ENCODE measurements at regions not wholly inside any gene's neighbourhood (a gene's known extent, or its start where the extent isn't known, plus 50 kb on each side); places are given as distances from the start of the nearest gene placed in this dataset.
"Not testable (repeated sequence)": the region's sequence is repeated elsewhere in the genome, so short reads cannot be mapped to it uniquely, and the experiment has no call there.

DNA sequence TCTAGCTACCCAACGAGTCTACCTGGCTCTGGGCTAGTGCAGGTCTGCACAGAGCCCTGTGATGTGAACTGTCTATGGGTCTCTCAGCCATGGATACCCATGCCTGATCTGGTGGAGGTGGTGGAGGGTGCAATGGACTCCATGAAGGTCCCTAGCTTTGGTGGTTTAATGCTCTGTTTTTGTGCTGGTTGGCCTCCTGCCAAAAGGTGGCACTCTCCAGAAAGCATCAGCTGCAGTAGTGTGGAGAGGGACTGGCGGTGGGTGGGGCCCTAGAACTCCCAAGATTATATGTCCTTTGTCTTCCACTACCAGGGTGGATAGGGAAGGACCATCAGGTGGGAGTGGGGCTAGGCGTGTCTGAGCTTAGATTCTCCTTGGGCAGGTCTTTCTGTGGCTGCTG, 290.1 kb downstream of the AGTPBP1 start:
- DNase-seq (no peak), ATAC-seq (no peak)
- H3K9me3 ChIP-seq = no peaks in the 10 kb centered on the region
- H3K27ac ChIP-seq = no peak overlapping the region
- intact Hi-C loops (cut with DNase I) = no loop called here
- H3K27me3 ChIP-seq = no peaks in the 10 kb centered on the region
- no peaks in the 10 kb centered on the region for H3K4me1 ChIP-seq
- no peaks in the 10 kb centered on the region for H3K36me3 ChIP-seq
- H3K4me3 ChIP-seq = no peak overlapping the region
- TF ChIP-seq CTCF (IDR thresholded peaks at IDR 0.05) = no peak

GRCh38 chr9:85445887-85446286, 295.9 kb downstream of the AGTPBP1 start:
- intact Hi-C loops (cut with DNase I) = no loop called here
- H3K9me3 ChIP-seq = no peaks in the 10 kb centered on the region
- DNase-seq (no peak), ATAC-seq (no peak)
- H3K27me3 ChIP-seq = no peaks in the 10 kb centered on the region
- no peaks in the 10 kb centered on the region for H3K4me1 ChIP-seq
- no peaks in the 10 kb centered on the region for H3K36me3 ChIP-seq
- no peak for TF ChIP-seq CTCF (IDR thresholded peaks at IDR 0.05)
- no peak overlapping the region for H3K4me3 ChIP-seq
- H3K27ac ChIP-seq = no peak overlapping the region

- H3K27me3 ChIP-seq = no peaks in the 10 kb centered on the region
- H3K27ac ChIP-seq = no peak overlapping the region
- no peaks in the 10 kb centered on the region for H3K36me3 ChIP-seq
- DNase-seq (no peak), ATAC-seq (no peak)
- no peak overlapping the region for H3K4me3 ChIP-seq
- intact Hi-C loops (cut with DNase I) = no loop called here
- H3K4me1 ChIP-seq = no peaks in the 10 kb centered on the region
- TF ChIP-seq CTCF (IDR thresholded peaks at IDR 0.05) = no peak
- no peaks in the 10 kb centered on the region for H3K9me3 ChIP-seq
Measured at GRCh38 chr9:85444243-85444642, 297.5 kb downstream of the AGTPBP1 start.

GRCh38 chr9:85443190-85443598, 298.6 kb downstream of the AGTPBP1 start:
- intact Hi-C loops (cut with DNase I) = no loop called here
- no peak overlapping the region for H3K27ac ChIP-seq
- H3K27me3 ChIP-seq = no peaks in the 10 kb centered on the region
- DNase-seq (no peak), ATAC-seq (no peak)
- no peaks in the 10 kb centered on the region for H3K4me1 ChIP-seq
- H3K9me3 ChIP-seq = no peaks in the 10 kb centered on the region
- H3K36me3 ChIP-seq = no peaks in the 10 kb centered on the region
- no peak overlapping the region for H3K4me3 ChIP-seq
- no peak for TF ChIP-seq CTCF (IDR thresholded peaks at IDR 0.05)

DNA sequence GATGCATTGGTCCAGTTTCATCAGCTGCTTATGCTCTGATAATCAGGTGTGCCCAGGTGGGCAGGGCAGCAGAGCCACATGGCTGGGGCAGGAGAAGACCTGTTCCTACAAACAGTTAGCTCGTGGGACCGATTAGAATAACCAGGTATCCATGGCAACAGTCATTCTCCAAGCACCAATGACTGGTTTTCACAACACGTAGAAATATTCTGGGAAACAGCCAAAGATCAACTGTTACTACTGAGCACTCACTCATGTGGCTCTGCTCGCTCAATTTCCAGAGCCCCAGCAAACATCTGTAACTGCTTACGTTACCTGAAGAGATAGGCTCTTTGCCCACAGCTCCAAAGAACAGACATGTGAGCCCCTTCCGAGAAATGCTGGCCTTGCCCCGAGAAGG, 302.0 kb downstream of the AGTPBP1 start:
- Histone ChIP-seq H3K9me3 (no peaks in the 10 kb centered on the region), H3K4me3 (no peak overlapping the region), H3K27ac (no peak overlapping the region), H3K27me3 (no peaks in the 10 kb centered on the region), H3K4me1 (no peaks in the 10 kb centered on the region), H3K36me3 (no peaks in the 10 kb centered on the region)
- ATAC-seq (no peak), DNase-seq (no peak)
- intact Hi-C loops (cut with DNase I) = no loop called here
- TF ChIP-seq CTCF (IDR thresholded peaks at IDR 0.05) = no peak

DNA sequence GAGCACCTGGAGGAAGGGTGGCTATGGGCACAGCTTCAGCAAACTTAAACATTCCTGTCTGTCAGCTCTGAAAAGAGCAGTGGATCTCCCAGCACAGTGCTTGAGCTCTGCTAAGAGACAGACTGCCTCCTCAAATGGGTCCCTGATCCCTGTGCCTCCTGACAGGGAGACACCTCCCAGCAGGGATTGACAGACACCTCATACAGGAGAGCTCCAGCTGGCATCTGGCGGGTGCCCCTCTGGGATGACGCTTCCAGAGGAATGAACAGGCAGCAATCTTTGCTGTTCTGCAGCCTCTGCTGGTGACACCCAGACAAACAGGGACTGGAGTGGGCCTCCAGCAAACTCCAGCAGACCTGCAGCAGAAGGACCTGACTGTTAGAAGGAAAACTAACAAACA, 307.8 kb downstream of the AGTPBP1 start:
- H3K27me3 ChIP-seq; intact Hi-C loops (cut with DNase I); ATAC-seq; H3K36me3 ChIP-seq; H3K4me1 ChIP-seq; DNase-seq; H3K4me3 ChIP-seq; H3K9me3 ChIP-seq; H3K27ac ChIP-seq: not testable (repeated sequence)

- H3K27me3 ChIP-seq; H3K4me1 ChIP-seq; H3K36me3 ChIP-seq; intact Hi-C loops (cut with DNase I); H3K9me3 ChIP-seq; H3K27ac ChIP-seq; H3K4me3 ChIP-seq; ATAC-seq; DNase-seq: not testable (repeated sequence)
Measured at GRCh38 chr9:85433551-85433950, 308.2 kb downstream of the AGTPBP1 start.
